ENCODE measurements at regions not wholly inside any gene's neighbourhood (a gene's known extent, or its start where the extent isn't known, plus 50 kb on each side); places are given as distances from the start of the nearest gene placed in this dataset.

DNA sequence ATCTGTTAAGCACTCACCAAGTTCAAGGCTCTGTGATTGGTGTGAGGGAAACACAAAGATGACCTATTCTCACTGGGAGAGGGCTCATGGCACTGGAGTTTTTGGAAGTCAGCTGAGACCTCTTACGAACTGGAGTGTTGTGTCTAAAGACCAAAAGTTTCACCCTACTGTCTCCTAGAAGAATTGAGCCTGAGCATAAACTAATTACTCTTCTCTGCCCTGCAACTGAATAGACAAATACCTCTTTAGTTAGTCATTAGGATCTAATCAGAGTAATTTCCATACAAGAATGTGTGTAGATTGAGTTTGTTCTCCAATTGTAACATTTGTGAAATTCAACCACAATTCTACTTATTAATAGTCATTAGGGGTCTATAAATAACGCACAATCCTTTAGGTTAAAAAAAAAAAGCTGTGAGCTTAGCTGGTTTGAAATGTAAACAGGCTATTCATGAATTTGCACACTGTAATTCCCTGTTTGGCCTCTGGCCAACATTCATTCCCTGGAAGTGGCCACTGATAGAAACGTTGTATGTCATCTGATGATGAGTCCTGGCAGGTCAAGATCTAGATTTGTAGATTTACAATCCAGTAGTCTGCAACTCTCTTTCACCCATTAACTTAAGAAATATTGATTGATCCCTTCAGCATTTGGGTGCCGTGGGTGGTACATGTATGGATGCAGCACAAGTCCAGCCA lies 76.8 kb upstream of the SOX14 start:
- Histone ChIP-seq H3K27me3 (no peaks in the 10 kb centered on the region), H3K9me3 (no peaks in the 10 kb centered on the region), H3K27ac (no peak overlapping the region), H3K36me3 (no peaks in the 10 kb centered on the region), H3K4me3 (no peak overlapping the region), H3K4me1 (no peaks in the 10 kb centered on the region)
- 55 to 61% (median 60%) methylated on average over 4 of the region's 4 CpGs for WGBS, 4 donors
- TF ChIP-seq POLR2A (IDR thresholded peaks at IDR 0.05): no peak
- TF ChIP-seq, protein P1, sequence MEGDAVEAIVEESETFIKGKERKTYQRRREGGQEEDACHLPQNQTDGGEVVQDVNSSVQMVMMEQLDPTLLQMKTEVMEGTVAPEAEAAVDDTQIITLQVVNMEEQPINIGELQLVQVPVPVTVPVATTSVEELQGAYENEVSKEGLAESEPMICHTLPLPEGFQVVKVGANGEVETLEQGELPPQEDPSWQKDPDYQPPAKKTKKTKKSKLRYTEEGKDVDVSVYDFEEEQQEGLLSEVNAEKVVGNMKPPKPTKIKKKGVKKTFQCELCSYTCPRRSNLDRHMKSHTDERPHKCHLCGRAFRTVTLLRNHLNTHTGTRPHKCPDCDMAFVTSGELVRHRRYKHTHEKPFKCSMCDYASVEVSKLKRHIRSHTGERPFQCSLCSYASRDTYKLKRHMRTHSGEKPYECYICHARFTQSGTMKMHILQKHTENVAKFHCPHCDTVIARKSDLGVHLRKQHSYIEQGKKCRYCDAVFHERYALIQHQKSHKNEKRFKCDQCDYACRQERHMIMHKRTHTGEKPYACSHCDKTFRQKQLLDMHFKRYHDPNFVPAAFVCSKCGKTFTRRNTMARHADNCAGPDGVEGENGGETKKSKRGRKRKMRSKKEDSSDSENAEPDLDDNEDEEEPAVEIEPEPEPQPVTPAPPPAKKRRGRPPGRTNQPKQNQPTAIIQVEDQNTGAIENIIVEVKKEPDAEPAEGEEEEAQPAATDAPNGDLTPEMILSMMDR (IDR thresholded peaks at IDR 0.05): no peak
- ATAC-seq (no peak), DNase-seq (no peak)
- intact Hi-C loops (cut with DNase I): no loop called here

DNA sequence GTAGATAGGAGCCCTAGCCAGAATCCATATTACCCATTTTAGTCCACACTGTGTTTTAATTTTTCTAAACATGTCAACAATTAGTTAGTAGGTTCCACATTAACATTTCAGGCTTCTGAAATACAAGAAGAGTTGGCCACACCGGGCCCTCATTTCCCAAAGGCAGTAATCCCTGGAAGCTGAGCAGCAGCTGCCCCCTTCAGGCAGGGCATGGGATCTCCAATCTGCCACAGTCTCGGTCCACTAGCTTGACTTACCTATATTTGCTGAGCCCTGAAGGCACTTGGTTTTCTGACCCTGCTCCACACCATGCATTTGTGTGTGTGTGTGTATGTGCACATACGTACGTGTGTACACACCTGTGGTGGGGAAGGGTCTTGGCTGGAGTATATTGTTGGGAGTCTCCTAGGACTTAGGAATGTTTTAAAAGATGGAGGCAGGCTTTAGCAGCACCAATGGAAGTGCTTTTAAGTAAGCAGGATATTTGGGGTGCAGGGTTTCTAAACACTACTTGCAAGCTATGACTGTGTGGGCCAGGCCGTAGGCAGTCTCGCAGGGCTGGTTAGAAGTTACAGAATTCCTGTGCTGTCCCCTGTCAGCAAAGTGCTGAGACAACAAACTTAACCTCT lies 71.2 kb upstream of the SOX14 start:
- Histone ChIP-seq H3K36me3 (no peaks in the 10 kb centered on the region), H3K4me3 (no peak overlapping the region), H3K27ac (no peak overlapping the region), H3K4me1 (no peaks in the 10 kb centered on the region), H3K27me3 (no peaks in the 10 kb centered on the region), H3K9me3 (no peaks in the 10 kb centered on the region)
- DNase-seq: peak in 1 of 5 donors; percentile 25
- intact Hi-C loops (cut with DNase I): loop anchor here in 4 of 10 donors (5.0 to 10.0 kb wide), 3 partner anchors 568 to 588 kb away; no protein-coding TSS in a partner anchor
- TF ChIP-seq, protein P1 (IDR thresholded peaks at IDR 0.05): peak in 11 of 12 donors; percentile 15 to 44 (median 27)
- no peak for TF ChIP-seq POLR2A (IDR thresholded peaks at IDR 0.05)
- WGBS, 4 donors: 22 to 32% (median 25%) methylated on average over 6 of the region's 6 CpGs
- ATAC-seq: no peak

DNA sequence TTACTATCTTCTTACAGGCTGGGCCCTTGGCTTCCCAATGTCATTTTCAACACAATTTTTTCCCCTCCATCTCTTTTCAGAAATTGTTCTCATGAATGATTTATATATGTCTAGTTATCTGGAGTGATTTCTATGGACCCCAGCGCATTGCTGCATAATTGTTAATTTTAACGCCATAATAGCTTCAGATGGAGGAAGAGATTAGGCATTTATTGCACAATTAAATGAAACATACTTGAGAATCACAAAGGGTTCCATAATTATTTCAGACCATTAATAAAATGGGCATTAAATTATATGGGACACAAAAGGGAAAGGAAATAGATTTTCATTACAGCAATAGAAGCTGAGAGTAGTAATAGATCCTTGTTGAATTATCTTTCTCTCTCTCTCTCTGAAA lies 70.3 kb upstream of the SOX14 start:
- Histone ChIP-seq H3K27ac (no peak overlapping the region), H3K4me1 (no peaks in the 10 kb centered on the region), H3K36me3 (no peaks in the 10 kb centered on the region), H3K27me3 (no peaks in the 10 kb centered on the region), H3K9me3 (no peaks in the 10 kb centered on the region), H3K4me3 (no peak overlapping the region)
- ATAC-seq: no peak
- DNase-seq: no peak
- intact Hi-C loops (cut with DNase I): loop anchor here in 4 of 10 donors (5.0 to 10.0 kb wide), 3 partner anchors 569 to 589 kb away; no protein-coding TSS in a partner anchor
- TF ChIP-seq POLR2A (IDR thresholded peaks at IDR 0.05): no peak
- TF ChIP-seq, protein P1 (IDR thresholded peaks at IDR 0.05): no peak
- 87 to 95% (median 91%) methylated on average over 2 of the region's 2 CpGs for WGBS, 4 donors

DNA sequence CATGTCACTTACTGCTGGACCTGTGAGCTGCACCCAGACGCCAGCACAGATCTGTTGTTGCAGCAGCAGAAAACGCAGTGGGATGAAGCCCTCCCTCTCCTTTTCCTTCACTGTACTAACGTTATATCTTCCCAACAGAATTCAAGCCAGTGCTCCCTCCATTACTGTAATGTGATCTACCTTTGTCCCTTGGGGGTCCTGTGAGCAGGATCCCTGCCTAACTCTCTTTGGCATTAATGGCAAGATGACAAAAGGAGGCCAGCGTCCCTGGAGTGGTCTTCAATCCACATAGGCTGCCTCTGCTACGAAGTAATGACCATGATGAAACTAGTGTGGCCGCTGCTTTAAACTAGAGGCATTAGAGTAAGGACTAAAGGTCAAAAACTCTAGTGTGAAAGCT lies 69.3 kb upstream of the SOX14 start:
- H3K4me1 ChIP-seq: no peaks in the 10 kb centered on the region
- H3K27me3 ChIP-seq: no peaks in the 10 kb centered on the region
- 35 to 44% (median 38%) methylated on average over 6 of the region's 6 CpGs for WGBS, 4 donors
- no peaks in the 10 kb centered on the region for H3K36me3 ChIP-seq
- intact Hi-C loops (cut with DNase I): loop anchor here in 4 of 10 donors (5.0 to 10.0 kb wide), 3 partner anchors 570 to 590 kb away; no protein-coding TSS in a partner anchor
- H3K27ac ChIP-seq: no peak overlapping the region
- TF ChIP-seq, protein P1 (IDR thresholded peaks at IDR 0.05): no peak
- no peak for TF ChIP-seq POLR2A (IDR thresholded peaks at IDR 0.05)
- no peak for ATAC-seq
- no peaks in the 10 kb centered on the region for H3K9me3 ChIP-seq
- H3K4me3 ChIP-seq: no peak overlapping the region
- DNase-seq: no peak
